ENCODE measurements at regions not wholly inside any gene's neighbourhood (a gene's known extent, or its start where the extent isn't known, plus 50 kb on each side); places are given as distances from the start of the nearest gene placed in this dataset.

DNA sequence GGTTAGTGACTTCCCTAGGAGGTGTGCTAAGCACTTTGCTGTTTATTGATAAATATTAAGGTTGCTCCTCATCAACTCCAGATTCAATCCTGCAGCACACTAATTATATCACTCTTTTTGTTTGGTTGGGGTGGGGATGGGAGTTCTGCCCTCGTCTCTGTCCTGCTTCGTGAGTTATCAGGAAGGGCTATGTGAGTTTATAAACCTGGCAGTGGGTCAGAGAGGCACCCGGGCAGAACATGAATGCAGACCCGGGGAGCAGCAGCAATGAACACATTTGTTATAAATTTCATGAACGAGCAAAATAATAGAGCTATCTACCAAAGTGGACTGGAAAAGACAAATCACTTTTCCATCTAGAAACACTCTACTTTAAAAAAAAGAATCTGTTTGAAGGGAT is 125.5 kb upstream of the WWC1 start:
- TF ChIP-seq, protein P1, sequence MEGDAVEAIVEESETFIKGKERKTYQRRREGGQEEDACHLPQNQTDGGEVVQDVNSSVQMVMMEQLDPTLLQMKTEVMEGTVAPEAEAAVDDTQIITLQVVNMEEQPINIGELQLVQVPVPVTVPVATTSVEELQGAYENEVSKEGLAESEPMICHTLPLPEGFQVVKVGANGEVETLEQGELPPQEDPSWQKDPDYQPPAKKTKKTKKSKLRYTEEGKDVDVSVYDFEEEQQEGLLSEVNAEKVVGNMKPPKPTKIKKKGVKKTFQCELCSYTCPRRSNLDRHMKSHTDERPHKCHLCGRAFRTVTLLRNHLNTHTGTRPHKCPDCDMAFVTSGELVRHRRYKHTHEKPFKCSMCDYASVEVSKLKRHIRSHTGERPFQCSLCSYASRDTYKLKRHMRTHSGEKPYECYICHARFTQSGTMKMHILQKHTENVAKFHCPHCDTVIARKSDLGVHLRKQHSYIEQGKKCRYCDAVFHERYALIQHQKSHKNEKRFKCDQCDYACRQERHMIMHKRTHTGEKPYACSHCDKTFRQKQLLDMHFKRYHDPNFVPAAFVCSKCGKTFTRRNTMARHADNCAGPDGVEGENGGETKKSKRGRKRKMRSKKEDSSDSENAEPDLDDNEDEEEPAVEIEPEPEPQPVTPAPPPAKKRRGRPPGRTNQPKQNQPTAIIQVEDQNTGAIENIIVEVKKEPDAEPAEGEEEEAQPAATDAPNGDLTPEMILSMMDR (IDR thresholded peaks at IDR 0.05): no peak
- TF ChIP-seq POLR2A (IDR thresholded peaks at IDR 0.05): no peak
